Panc1 (cell line): ENCODE measurements at regions not wholly inside any gene's neighbourhood (a gene's known extent, or its start where the extent isn't known, plus 50 kb on each side); places are given as distances from the start of the nearest gene placed in this dataset.

Experiments
- ATAC-seq: fragments of 200-7000 bp; cut with Tn5 transposase; 2 replicates; pipeline ENCODE4 v1.9.1; 2020; ENCODE audit warnings: mild to moderate bottlenecking, moderate library complexity
- BruUV-seq: library from RNA; stranded (reverse); fragments of 400-500 nt; replicated peaks from 2 replicates; lab custom pipeline; 2021; lab: Mats Ljungman, UMichigan
- CTCF ChIA-PET: fragments of 300-600 bp; sonication (Branson Sonifier 250); formaldehyde crosslinking; loops from one replicate; lab custom pipeline; 2022; ENCODE audit warnings: antibody characterized with exemption; lab: Charles Lee
- POLR2A ChIA-PET: fragments of 300-600 bp; sonication (Branson Sonifier 250); formaldehyde crosslinking; loops from one replicate; lab custom pipeline; 2022; ENCODE audit warnings: antibody characterized with exemption; lab: Charles Lee
- DNase-seq: peaks from one replicate; pipeline ENCODE4 v3.0.0-alpha.2; 2010; ENCODE audit warnings: low read depth, low spot score
- H3K27ac ChIP-seq: 2 replicates; pipeline ENCODE4 v1.5.1; 2011; ENCODE audit warnings: mild to moderate bottlenecking, low read length, inconsistent platforms
- H3K27me3 ChIP-seq: fragments of 200-500 bp; sonication (Bioruptor generic); 2 replicates; pipeline ENCODE4 v1.6.0; 2014; ENCODE audit warnings: low read length, inconsistent platforms; ENCODE audit not compliant: control insufficient read depth, insufficient read depth
- H3K36me3 ChIP-seq: fragments of 200-500 bp; sonication (Bioruptor generic); 2 replicates; pipeline ENCODE4 v1.5.1; 2014; ENCODE audit warnings: inconsistent platforms, mild to moderate bottlenecking, low read length, moderate library complexity; ENCODE audit not compliant: control insufficient read depth, insufficient read depth
- H3K4me1 ChIP-seq: 2 replicates; pipeline ENCODE4 v1.5.1; 2011; ENCODE audit warnings: inconsistent platforms, mild to moderate bottlenecking, low read length, moderate library complexity; ENCODE audit not compliant: control insufficient read depth, insufficient read depth
- H3K4me3 ChIP-seq, 2 experiments: 2 replicates each; pipeline ENCODE4 v1.5.1; 2011 to 2012; ENCODE audit warnings: low read depth in 2 of 2, low read length in 2 of 2, mild to moderate bottlenecking in 2 of 2, inconsistent platforms in 1 of 2, moderate library complexity in 1 of 2
- H3K9me3 ChIP-seq: fragments of 200-500 bp; sonication (Bioruptor generic); 2 replicates; pipeline ENCODE4 v1.5.1; 2014; ENCODE audit warnings: low read depth, mild to moderate bottlenecking, inconsistent platforms, low read length, moderate library complexity; ENCODE audit not compliant: control insufficient read depth, insufficient read depth
- POLR2AphosphoS5 ChIP-seq: IDR thresholded peaks from 2 replicates; pipeline ENCODE4 v1.6.1; 2012; ENCODE audit warnings: mild to moderate bottlenecking, low read depth, low read length, moderate library complexity
- SIN3A ChIP-seq: IDR thresholded peaks from 2 replicates; pipeline ENCODE4 v1.6.1; 2012; ENCODE audit warnings: low read depth, mild to moderate bottlenecking, low read length, moderate library complexity, borderline replicate concordance; ENCODE audit not compliant: insufficient read depth
- TCF7L2 ChIP-seq: IDR thresholded peaks from 2 replicates; pipeline ENCODE4 v1.6.1; 2011; ENCODE audit warnings: mild to moderate bottlenecking, low read depth, low read length, inconsistent platforms
- in situ Hi-C: cut with HindIII; loops from 2 replicates; pipeline ENCODE4 v1.10.0; 2016; ENCODE audit warnings: low sequenced_read_pairs, low pct_unique_long_range_greater_than_20kb
- intact Hi-C: fragments of 100-400 bp; cut with micrococcal nuclease; formaldehyde crosslinking; loops from one replicate; pipeline ENCODE4 v1.10.0; 2022; ENCODE audit not compliant: unreplicated experiment
- TF ChIP-seq, protein P1 (sequence below): fragments of 450-650 bp; IDR thresholded peaks from 2 replicates; pipeline ENCODE4 v1.5.1; 2017; ENCODE audit warnings: mild to moderate bottlenecking
- TF ChIP-seq, protein P2 (sequence below), 2 experiments: IDR thresholded peaks; 2 replicates each; pipeline ENCODE4 v1.6.1; 2011 to 2012; ENCODE audit warnings: low read depth in 2 of 2, control low read depth in 1 of 2, low read length in 1 of 2, mild to moderate bottlenecking in 1 of 2, moderate library complexity in 1 of 2; ENCODE audit not compliant: insufficient read depth in 1 of 2

DNA sequence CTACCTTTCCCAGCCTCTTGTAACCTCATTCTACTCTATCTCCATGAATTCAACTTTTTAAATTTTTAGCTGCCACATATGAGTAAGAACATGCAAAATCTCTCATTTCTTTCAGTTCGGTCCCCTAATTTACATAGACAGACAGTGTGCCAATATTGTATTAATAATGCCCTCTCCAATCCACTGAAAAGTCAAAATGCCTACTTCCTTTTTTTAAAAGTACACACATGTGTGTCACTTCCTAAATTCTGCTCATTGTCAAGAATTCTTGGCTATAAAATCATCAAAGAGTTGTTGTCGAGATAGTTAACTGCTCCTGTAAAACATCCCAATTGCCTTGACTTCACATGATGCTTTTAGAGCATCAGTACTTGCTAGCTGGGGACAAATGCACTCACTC lies 84.2 kb upstream of the IL12A start:
- no TSS peak for BruUV-seq
- in situ Hi-C loops (no loop called here), intact Hi-C loops (no loop called here)
- Histone ChIP-seq H3K4me3 (no peak overlapping the region), H3K27ac (no peak overlapping the region), H3K27me3 (no peaks in the 10 kb centered on the region), H3K36me3 (no peaks in the 10 kb centered on the region), H3K9me3 (no peaks in the 10 kb centered on the region), H3K4me1 (no peaks in the 10 kb centered on the region)
- ChIA-PET POLR2A (no interaction called here), CTCF (no interaction called here)
- DNase-seq (no peak), ATAC-seq (no peak)
- TF ChIP-seq, protein P1, sequence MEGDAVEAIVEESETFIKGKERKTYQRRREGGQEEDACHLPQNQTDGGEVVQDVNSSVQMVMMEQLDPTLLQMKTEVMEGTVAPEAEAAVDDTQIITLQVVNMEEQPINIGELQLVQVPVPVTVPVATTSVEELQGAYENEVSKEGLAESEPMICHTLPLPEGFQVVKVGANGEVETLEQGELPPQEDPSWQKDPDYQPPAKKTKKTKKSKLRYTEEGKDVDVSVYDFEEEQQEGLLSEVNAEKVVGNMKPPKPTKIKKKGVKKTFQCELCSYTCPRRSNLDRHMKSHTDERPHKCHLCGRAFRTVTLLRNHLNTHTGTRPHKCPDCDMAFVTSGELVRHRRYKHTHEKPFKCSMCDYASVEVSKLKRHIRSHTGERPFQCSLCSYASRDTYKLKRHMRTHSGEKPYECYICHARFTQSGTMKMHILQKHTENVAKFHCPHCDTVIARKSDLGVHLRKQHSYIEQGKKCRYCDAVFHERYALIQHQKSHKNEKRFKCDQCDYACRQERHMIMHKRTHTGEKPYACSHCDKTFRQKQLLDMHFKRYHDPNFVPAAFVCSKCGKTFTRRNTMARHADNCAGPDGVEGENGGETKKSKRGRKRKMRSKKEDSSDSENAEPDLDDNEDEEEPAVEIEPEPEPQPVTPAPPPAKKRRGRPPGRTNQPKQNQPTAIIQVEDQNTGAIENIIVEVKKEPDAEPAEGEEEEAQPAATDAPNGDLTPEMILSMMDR, result no peak
- no peak for TF ChIP-seq SIN3A
- no peak for TF ChIP-seq POLR2AphosphoS5
- TF ChIP-seq, protein P2, sequence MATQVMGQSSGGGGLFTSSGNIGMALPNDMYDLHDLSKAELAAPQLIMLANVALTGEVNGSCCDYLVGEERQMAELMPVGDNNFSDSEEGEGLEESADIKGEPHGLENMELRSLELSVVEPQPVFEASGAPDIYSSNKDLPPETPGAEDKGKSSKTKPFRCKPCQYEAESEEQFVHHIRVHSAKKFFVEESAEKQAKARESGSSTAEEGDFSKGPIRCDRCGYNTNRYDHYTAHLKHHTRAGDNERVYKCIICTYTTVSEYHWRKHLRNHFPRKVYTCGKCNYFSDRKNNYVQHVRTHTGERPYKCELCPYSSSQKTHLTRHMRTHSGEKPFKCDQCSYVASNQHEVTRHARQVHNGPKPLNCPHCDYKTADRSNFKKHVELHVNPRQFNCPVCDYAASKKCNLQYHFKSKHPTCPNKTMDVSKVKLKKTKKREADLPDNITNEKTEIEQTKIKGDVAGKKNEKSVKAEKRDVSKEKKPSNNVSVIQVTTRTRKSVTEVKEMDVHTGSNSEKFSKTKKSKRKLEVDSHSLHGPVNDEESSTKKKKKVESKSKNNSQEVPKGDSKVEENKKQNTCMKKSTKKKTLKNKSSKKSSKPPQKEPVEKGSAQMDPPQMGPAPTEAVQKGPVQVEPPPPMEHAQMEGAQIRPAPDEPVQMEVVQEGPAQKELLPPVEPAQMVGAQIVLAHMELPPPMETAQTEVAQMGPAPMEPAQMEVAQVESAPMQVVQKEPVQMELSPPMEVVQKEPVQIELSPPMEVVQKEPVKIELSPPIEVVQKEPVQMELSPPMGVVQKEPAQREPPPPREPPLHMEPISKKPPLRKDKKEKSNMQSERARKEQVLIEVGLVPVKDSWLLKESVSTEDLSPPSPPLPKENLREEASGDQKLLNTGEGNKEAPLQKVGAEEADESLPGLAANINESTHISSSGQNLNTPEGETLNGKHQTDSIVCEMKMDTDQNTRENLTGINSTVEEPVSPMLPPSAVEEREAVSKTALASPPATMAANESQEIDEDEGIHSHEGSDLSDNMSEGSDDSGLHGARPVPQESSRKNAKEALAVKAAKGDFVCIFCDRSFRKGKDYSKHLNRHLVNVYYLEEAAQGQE (IDR thresholded peaks at IDR 0.05; ENCODE audit: insufficient read depth in 1 of 2, low read depth in 2 of 2, low read length in 1 of 2), result no peak
- no peak for TF ChIP-seq TCF7L2

DNA sequence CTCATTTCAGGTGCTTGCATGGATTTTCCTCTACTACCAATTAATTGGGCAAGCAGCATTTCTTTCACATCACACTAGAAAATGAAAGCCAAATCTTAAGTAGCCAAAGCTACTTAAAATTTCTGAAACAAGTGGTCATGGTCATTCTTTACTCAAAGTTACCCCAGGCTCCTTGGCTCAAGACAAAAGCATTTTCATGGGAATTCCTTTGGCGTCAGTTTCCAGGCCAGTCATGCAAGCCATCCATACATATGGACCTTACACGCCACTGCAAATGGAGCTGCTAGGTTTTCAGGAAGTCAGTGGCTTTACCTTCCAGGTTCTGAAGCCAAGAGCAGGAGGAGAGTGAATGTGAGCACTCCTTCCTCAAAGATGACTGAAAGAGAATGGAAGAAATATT lies 83.7 kb upstream of the IL12A start:
- intact Hi-C loops (no loop called here), in situ Hi-C loops (no loop called here)
- BruUV-seq, result no TSS peak
- no peaks in the 10 kb centered on the region for H3K27me3 ChIP-seq
- no peaks in the 10 kb centered on the region for H3K36me3 ChIP-seq
- no peak overlapping the region for H3K4me3 ChIP-seq
- ChIA-PET CTCF (no interaction called here), POLR2A (no interaction called here)
- H3K4me1 ChIP-seq, result no peaks in the 10 kb centered on the region
- no peak overlapping the region for H3K27ac ChIP-seq
- DNase-seq (no peak), ATAC-seq (no peak)
- TF ChIP-seq, protein P1, result no peak
- TF ChIP-seq SIN3A, result no peak
- H3K9me3 ChIP-seq, result no peaks in the 10 kb centered on the region
